ENCODE measurements at regions not wholly inside any gene's neighbourhood (a gene's known extent, or its start where the extent isn't known, plus 50 kb on each side); places are given as distances from the start of the nearest gene placed in this dataset.

DNA sequence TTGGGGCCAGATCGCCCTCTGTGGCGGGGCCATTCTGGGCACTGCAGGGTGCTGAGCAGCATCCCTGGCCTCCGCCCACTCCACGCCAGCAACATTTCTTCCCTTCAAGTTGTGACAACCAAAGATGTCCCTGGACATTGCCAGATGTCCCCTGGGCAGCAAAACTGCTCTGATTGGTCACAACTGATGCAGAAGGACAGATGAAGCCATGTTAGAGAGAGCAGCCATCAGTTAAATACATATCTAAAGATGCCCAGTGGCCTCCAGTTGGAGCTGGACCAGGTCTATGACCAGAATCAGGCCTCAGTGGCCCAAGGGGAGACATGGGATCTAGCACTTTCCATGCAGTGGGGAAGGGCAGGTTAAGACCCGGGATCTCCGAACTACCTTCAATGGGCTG lies 125.7 kb downstream of the PTPRS start:
- ChIA-PET CTCF (no interaction called here), POLR2A (ENCODE audit: unreplicated experiment) (no interaction called here)
- ATAC-seq (no peak), DNase-seq (no peak)
- intact Hi-C loops (cut with micrococcal nuclease) = no loop called here
- Histone ChIP-seq H3K4me3 (ENCODE audit: low read length) (no peak overlapping the region), H3K79me2 (ENCODE audit: low read length) (no peaks in the 10 kb centered on the region), H3K27me3 (ENCODE audit: low read length) (no peaks in the 10 kb centered on the region), H3K9me3 (ENCODE audit: low read length) (no peaks in the 10 kb centered on the region), H3K4me2 (ENCODE audit: low read length) (no peak overlapping the region), H2AFZ (ENCODE audit: low read length) (no peak overlapping the region), H3K9ac (ENCODE audit: low read length) (no peak overlapping the region), H3K9me2 (replicated peaks; ENCODE audit: low read length) (no peaks in the 10 kb centered on the region), H4K20me1 (ENCODE audit: low read length) (no peaks in the 10 kb centered on the region), H3K27ac (ENCODE audit: low read length) (no peak overlapping the region), H3F3A (ENCODE audit: low read length, unreplicated experiment) (no peaks in the 10 kb centered on the region), H3K36me3 (ENCODE audit: low read depth, low read length) (peaks cover 61% of the 10 kb centered on the region), H3K4me1 (ENCODE audit: insufficient read depth, low read length) (no peaks in the 10 kb centered on the region)
- no TSS peak for BruUV-seq (replicated peaks)
- TF ChIP-seq EZH2 (IDR thresholded peaks at IDR 0.05; ENCODE audit: low read length, unreplicated experiment) (no peak), CTCF (conservative IDR thresholded peaks at IDR 0.05; ENCODE audit: low read depth, low read length) (no peak), EZH2phosphoT487 (IDR thresholded peaks at IDR 0.05; ENCODE audit: borderline replicate concordance, low read length) (no peak)

DNA sequence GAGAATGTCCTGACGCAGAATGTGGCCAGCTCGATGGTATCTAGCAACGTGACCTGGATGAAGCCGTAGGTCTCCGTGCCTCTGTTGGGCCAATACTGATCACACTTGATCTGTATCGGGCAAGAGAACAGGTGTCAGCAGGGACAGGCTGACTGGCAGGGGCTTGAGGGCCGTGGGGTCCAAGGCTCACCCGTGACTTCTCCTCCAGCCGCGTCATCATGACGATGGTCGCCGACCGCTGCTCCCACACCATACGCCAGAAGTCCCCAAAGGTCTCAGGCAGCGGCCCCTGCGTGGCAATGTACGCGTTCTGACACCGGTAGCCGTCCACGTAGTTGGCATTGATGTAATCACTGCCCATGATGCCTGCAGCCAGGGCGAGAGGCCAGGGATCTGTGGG lies 126.2 kb downstream of the PTPRS start:
- BruUV-seq (replicated peaks) = no TSS peak
- no peak overlapping the region for H3K4me2 ChIP-seq (ENCODE audit: low read length)
- POLR2A ChIA-PET (ENCODE audit: unreplicated experiment) = no interaction called here
- no peaks in the 10 kb centered on the region for H3K79me2 ChIP-seq (ENCODE audit: low read length)
- no peak overlapping the region for H3K4me3 ChIP-seq (ENCODE audit: low read length)
- H2AFZ ChIP-seq (ENCODE audit: low read length) = no peak overlapping the region
- H3K4me1 ChIP-seq (ENCODE audit: insufficient read depth, low read length) = no peaks in the 10 kb centered on the region
- H3K27me3 ChIP-seq (ENCODE audit: low read length) = no peaks in the 10 kb centered on the region
- intact Hi-C loops (cut with micrococcal nuclease) = no loop called here
- H3F3A ChIP-seq (ENCODE audit: low read length, unreplicated experiment) = no peaks in the 10 kb centered on the region
- H3K9me3 ChIP-seq (ENCODE audit: low read length) = no peaks in the 10 kb centered on the region
- CTCF ChIA-PET = no interaction called here
- DNase-seq (no peak), ATAC-seq (no peak)
- H3K9ac ChIP-seq (ENCODE audit: low read length) = no peak overlapping the region
- no peak overlapping the region for H3K27ac ChIP-seq (ENCODE audit: low read length)
- H3K9me2 ChIP-seq (replicated peaks; ENCODE audit: low read length) = no peaks in the 10 kb centered on the region
- H3K36me3 ChIP-seq (ENCODE audit: low read depth, low read length) = peaks cover 62% of the 10 kb centered on the region
- no peaks in the 10 kb centered on the region for H4K20me1 ChIP-seq (ENCODE audit: low read length)
- TF ChIP-seq EZH2phosphoT487 (IDR thresholded peaks at IDR 0.05; ENCODE audit: borderline replicate concordance, low read length) = no peak
- no peak for TF ChIP-seq EZH2 (IDR thresholded peaks at IDR 0.05; ENCODE audit: low read length, unreplicated experiment)
- TF ChIP-seq CTCF (conservative IDR thresholded peaks at IDR 0.05; ENCODE audit: low read depth, low read length) = no peak

DNA sequence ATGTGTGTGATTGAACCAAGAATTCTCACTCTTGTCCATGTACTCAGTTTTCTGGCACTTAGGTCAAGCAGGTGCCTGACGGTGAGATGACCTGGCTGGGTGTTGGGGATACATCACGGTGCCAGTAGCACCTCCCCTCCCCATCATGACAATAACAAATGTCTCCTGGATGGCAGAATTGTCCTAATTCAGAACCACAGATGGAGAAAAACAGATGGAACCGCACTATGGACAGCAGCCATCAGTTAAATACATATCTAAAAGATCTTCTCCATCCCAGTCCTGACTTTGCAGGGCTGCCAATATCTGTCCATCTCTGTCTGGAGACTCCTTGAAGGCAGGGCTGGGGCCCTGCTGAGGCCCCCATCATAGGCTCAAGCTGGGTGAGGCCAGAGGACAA lies 126.9 kb downstream of the PTPRS start:
- no peaks in the 10 kb centered on the region for H4K20me1 ChIP-seq (ENCODE audit: low read length)
- no peak overlapping the region for H3K4me3 ChIP-seq (ENCODE audit: low read length)
- no peaks in the 10 kb centered on the region for H3K9me3 ChIP-seq (ENCODE audit: low read length)
- ChIA-PET CTCF (no interaction called here), POLR2A (ENCODE audit: unreplicated experiment) (no interaction called here)
- TF ChIP-seq EZH2 (IDR thresholded peaks at IDR 0.05; ENCODE audit: low read length, unreplicated experiment) (no peak), EZH2phosphoT487 (IDR thresholded peaks at IDR 0.05; ENCODE audit: borderline replicate concordance, low read length) (no peak), CTCF (conservative IDR thresholded peaks at IDR 0.05; ENCODE audit: low read depth, low read length) (no peak)
- DNase-seq (no peak), ATAC-seq (no peak)
- H3K9me2 ChIP-seq (replicated peaks; ENCODE audit: low read length) = no peaks in the 10 kb centered on the region
- peaks cover 68% of the 10 kb centered on the region for H3K36me3 ChIP-seq (ENCODE audit: low read depth, low read length)
- H3K4me1 ChIP-seq (ENCODE audit: insufficient read depth, low read length) = no peaks in the 10 kb centered on the region
- H3K9ac ChIP-seq (ENCODE audit: low read length) = no peak overlapping the region
- no peak overlapping the region for H2AFZ ChIP-seq (ENCODE audit: low read length)
- no peak overlapping the region for H3K27ac ChIP-seq (ENCODE audit: low read length)
- H3F3A ChIP-seq (ENCODE audit: low read length, unreplicated experiment) = no peaks in the 10 kb centered on the region
- no TSS peak for BruUV-seq (replicated peaks)
- intact Hi-C loops (cut with micrococcal nuclease) = no loop called here
- H3K27me3 ChIP-seq (ENCODE audit: low read length) = no peaks in the 10 kb centered on the region
- H3K4me2 ChIP-seq (ENCODE audit: low read length) = no peak overlapping the region
- H3K79me2 ChIP-seq (ENCODE audit: low read length) = no peaks in the 10 kb centered on the region

Data from PC-3 (cell line).